ENCODE measurements at regions not wholly inside any gene's neighbourhood (a gene's known extent, or its start where the extent isn't known, plus 50 kb on each side); places are given as distances from the start of the nearest gene placed in this dataset.

- TF ChIP-seq POLR2A (IDR thresholded peaks at IDR 0.05; ENCODE audit: low read depth, low read length), result no peak
- TF ChIP-seq TAF1 (IDR thresholded peaks at IDR 0.05; ENCODE audit: borderline replicate concordance, low read depth, low read length), result no peak
- no peak for TF ChIP-seq POLR2AphosphoS5 (IDR thresholded peaks at IDR 0.05; ENCODE audit: low read depth, low read length)
- DNase-seq (ENCODE audit: insufficient read length) (no peak), FAIRE-seq (no peak)
These were observed 502.5 kb upstream of the GOLIM4 start for GRCh38 chr3:168598250-168598649.

GRCh38 chr3:168596175-168596823, 500.6 kb upstream of the GOLIM4 start:
- no peak for TF ChIP-seq POLR2A (IDR thresholded peaks at IDR 0.05; ENCODE audit: low read depth, low read length)
- no peak for TF ChIP-seq TAF1 (IDR thresholded peaks at IDR 0.05; ENCODE audit: borderline replicate concordance, low read depth, low read length)
- DNase-seq (ENCODE audit: insufficient read length), result no peak
- FAIRE-seq, result no peak

- no peak for DNase-seq (ENCODE audit: insufficient read length)
- no peak for TF ChIP-seq TAF1 (IDR thresholded peaks at IDR 0.05; ENCODE audit: borderline replicate concordance, low read depth, low read length)
- no peak for TF ChIP-seq POLR2AphosphoS5 (IDR thresholded peaks at IDR 0.05; ENCODE audit: low read depth, low read length)
- FAIRE-seq, result no peak
These were observed 495.9 kb upstream of the GOLIM4 start for GRCh38 chr3:168591587-168591986.

- no peak for TF ChIP-seq TAF1 (IDR thresholded peaks at IDR 0.05; ENCODE audit: borderline replicate concordance, low read depth, low read length)
- no peak for DNase-seq (ENCODE audit: insufficient read length)
- no peak for FAIRE-seq
These were observed 493.7 kb upstream of the GOLIM4 start for GRCh38 chr3:168589376-168589775.

GRCh38 chr3:168585544-168585943, 489.8 kb upstream of the GOLIM4 start:
- no peak for TF ChIP-seq POLR2AphosphoS5 (IDR thresholded peaks at IDR 0.05; ENCODE audit: low read depth, low read length)
- DNase-seq (ENCODE audit: insufficient read length) (no peak), FAIRE-seq (peak; percentile 65)

GRCh38 chr3:168583977-168584376, 488.3 kb upstream of the GOLIM4 start:
- no peak for TF ChIP-seq POLR2A (IDR thresholded peaks at IDR 0.05; ENCODE audit: low read depth, low read length)
- TF ChIP-seq TAF1 (IDR thresholded peaks at IDR 0.05; ENCODE audit: borderline replicate concordance, low read depth, low read length), result no peak
- no peak for TF ChIP-seq POLR2AphosphoS5 (IDR thresholded peaks at IDR 0.05; ENCODE audit: low read depth, low read length)
- DNase-seq (ENCODE audit: insufficient read length), result no peak
- FAIRE-seq, result no peak

- DNase-seq (ENCODE audit: insufficient read length) (no peak), FAIRE-seq (no peak)
- no peak for TF ChIP-seq POLR2AphosphoS5 (IDR thresholded peaks at IDR 0.05; ENCODE audit: low read depth, low read length)
- no peak for TF ChIP-seq POLR2A (IDR thresholded peaks at IDR 0.05; ENCODE audit: low read depth, low read length)
- no peak for TF ChIP-seq TAF1 (IDR thresholded peaks at IDR 0.05; ENCODE audit: borderline replicate concordance, low read depth, low read length)
These were observed 486.8 kb upstream of the GOLIM4 start for GRCh38 chr3:168582503-168582902.

- DNase-seq (ENCODE audit: insufficient read length) (no peak), FAIRE-seq (peak; percentile 75)
- TF ChIP-seq POLR2AphosphoS5 (IDR thresholded peaks at IDR 0.05; ENCODE audit: low read depth, low read length), result no peak
These were observed 486.1 kb upstream of the GOLIM4 start for GRCh38 chr3:168581771-168582225.

- FAIRE-seq (no peak), DNase-seq (ENCODE audit: insufficient read length) (no peak)
- TF ChIP-seq POLR2A (IDR thresholded peaks at IDR 0.05; ENCODE audit: low read depth, low read length) (no peak), TAF1 (IDR thresholded peaks at IDR 0.05; ENCODE audit: borderline replicate concordance, low read depth, low read length) (no peak), POLR2AphosphoS5 (IDR thresholded peaks at IDR 0.05; ENCODE audit: low read depth, low read length) (no peak)
These were observed 483.3 kb upstream of the GOLIM4 start for GRCh38 chr3:168579010-168579409.

GRCh38 chr3:168575750-168576149, 480.0 kb upstream of the GOLIM4 start:
- DNase-seq (ENCODE audit: insufficient read length), result no peak
- FAIRE-seq, result no peak
- TF ChIP-seq POLR2A (IDR thresholded peaks at IDR 0.05; ENCODE audit: low read depth, low read length) (no peak), TAF1 (IDR thresholded peaks at IDR 0.05; ENCODE audit: borderline replicate concordance, low read depth, low read length) (no peak), POLR2AphosphoS5 (IDR thresholded peaks at IDR 0.05; ENCODE audit: low read depth, low read length) (no peak)

- no peak for FAIRE-seq
- TF ChIP-seq TAF1 (IDR thresholded peaks at IDR 0.05; ENCODE audit: borderline replicate concordance, low read depth, low read length), result no peak
- TF ChIP-seq POLR2AphosphoS5 (IDR thresholded peaks at IDR 0.05; ENCODE audit: low read depth, low read length), result no peak
- TF ChIP-seq POLR2A (IDR thresholded peaks at IDR 0.05; ENCODE audit: low read depth, low read length), result no peak
These were observed 478.9 kb upstream of the GOLIM4 start for GRCh38 chr3:168574455-168575158.

GRCh38 chr3:168570404-168571155, 474.9 kb upstream of the GOLIM4 start:
- TF ChIP-seq POLR2A (IDR thresholded peaks at IDR 0.05; ENCODE audit: low read depth, low read length) (no peak), POLR2AphosphoS5 (IDR thresholded peaks at IDR 0.05; ENCODE audit: low read depth, low read length) (no peak), TAF1 (IDR thresholded peaks at IDR 0.05; ENCODE audit: borderline replicate concordance, low read depth, low read length) (no peak)
- FAIRE-seq (no peak), DNase-seq (ENCODE audit: insufficient read length) (no peak)

More at GRCh38 chr3:168574455-168575158, 478.9 kb upstream of the GOLIM4 start:
- no peak for DNase-seq (ENCODE audit: insufficient read length)
